PC-3 (cell line): ENCODE measurements at regions not wholly inside any gene's neighbourhood (a gene's known extent, or its start where the extent isn't known, plus 50 kb on each side); places are given as distances from the start of the nearest gene placed in this dataset.
"Not testable (repeated sequence)": the region's sequence is repeated elsewhere in the genome, so short reads cannot be mapped to it uniquely, and the experiment has no call there.

Experiments
- ATAC-seq: fragments of 200-7000 bp; cut with Tn5 transposase; 2 replicates; pipeline ENCODE4 v1.9.1; 2020; ENCODE audit warnings: mild to moderate bottlenecking, moderate library complexity
- BruUV-seq: library from RNA; stranded (reverse); fragments of 400-500 nt; replicated peaks from 2 replicates; lab custom pipeline; 2021; lab: Mats Ljungman, UMichigan
- CTCF ChIA-PET: fragments of 300-600 bp; sonication (Branson Sonifier 250); formaldehyde crosslinking; loops from one replicate; lab custom pipeline; 2022; ENCODE audit warnings: antibody characterized with exemption; lab: Charles Lee
- POLR2A ChIA-PET: fragments of 300-600 bp; sonication (Branson Sonifier 250); formaldehyde crosslinking; loops from one replicate; lab custom pipeline; 2022; ENCODE audit warnings: antibody characterized with exemption; ENCODE audit not compliant: unreplicated experiment; lab: Charles Lee
- DNase-seq: peaks from one replicate; pipeline ENCODE4 v3.0.0-alpha.2; 2015
- H2AFZ ChIP-seq: fragments of 300-600 bp; sonication (generic); 2 replicates; pipeline ENCODE4 v1.6.0; 2016; ENCODE audit warnings: antibody characterized with exemption, low read length
- H3F3A ChIP-seq: fragments of 300-600 bp; sonication (generic); one replicate; pipeline ENCODE4 v1.6.0; 2017; ENCODE audit warnings: antibody characterized with exemption, low read length, control low read depth, mild to moderate bottlenecking; ENCODE audit not compliant: unreplicated experiment
- H3K27ac ChIP-seq: fragments of 300-600 bp; sonication (generic); 2 replicates; pipeline ENCODE4 v1.5.1; 2016; ENCODE audit warnings: mild to moderate bottlenecking, low read length
- H3K27me3 ChIP-seq: fragments of 300-600 bp; sonication (generic); 2 replicates; pipeline ENCODE4 v1.6.1; 2016; ENCODE audit warnings: low read length, mixed read lengths
- H3K36me3 ChIP-seq: fragments of 300-600 bp; sonication (generic); 2 replicates; pipeline ENCODE4 v1.6.1; 2016; ENCODE audit warnings: low read depth, mixed run types, low read length, mixed read lengths
- H3K4me1 ChIP-seq: fragments of 300-600 bp; sonication (generic); 2 replicates; pipeline ENCODE4 v1.5.1; 2016; ENCODE audit warnings: low read length; ENCODE audit not compliant: insufficient read depth
- H3K4me2 ChIP-seq: fragments of 300-600 bp; sonication (generic); 2 replicates; pipeline ENCODE4 v1.6.0; 2016; ENCODE audit warnings: low read length
- H3K4me3 ChIP-seq: fragments of 300-600 bp; sonication (generic); 2 replicates; pipeline ENCODE4 v1.5.1; 2016; ENCODE audit warnings: mild to moderate bottlenecking, low read length, mixed read lengths
- H3K79me2 ChIP-seq: fragments of 300-600 bp; sonication (generic); 2 replicates; pipeline ENCODE4 v1.6.1; 2017; ENCODE audit warnings: low read length, mixed read lengths
- H3K9ac ChIP-seq: fragments of 300-600 bp; sonication (generic); 2 replicates; pipeline ENCODE4 v1.6.0; 2016; ENCODE audit warnings: mild to moderate bottlenecking, low read length
- H3K9me2 ChIP-seq: fragments of 300-600 bp; sonication (generic); replicated peaks from 2 replicates; pipeline ENCODE4 v1.6.1; 2016; ENCODE audit warnings: mixed run types, low read length, mixed read lengths
- H3K9me3 ChIP-seq: fragments of 300-600 bp; sonication (generic); 2 replicates; pipeline ENCODE4 v1.6.1; 2016; ENCODE audit warnings: low read length, mixed read lengths
- H4K20me1 ChIP-seq: fragments of 300-600 bp; sonication (generic); 2 replicates; pipeline ENCODE4 v1.6.1; 2016; ENCODE audit warnings: low read length, mixed read lengths
- CTCF ChIP-seq: fragments of 300-600 bp; sonication (generic); conservative IDR thresholded peaks from 2 replicates; pipeline ENCODE4 v1.5.1; 2017; ENCODE audit warnings: antibody characterized with exemption, low read depth, mild to moderate bottlenecking, low read length
- EZH2 ChIP-seq: fragments of 300-600 bp; sonication (generic); IDR thresholded peaks from one replicate; pipeline ENCODE4 v1.6.1; 2017; ENCODE audit warnings: antibody characterized with exemption, mild to moderate bottlenecking, low read length; ENCODE audit not compliant: unreplicated experiment
- EZH2phosphoT487 ChIP-seq: fragments of 300-600 bp; sonication (generic); IDR thresholded peaks from 2 replicates; pipeline ENCODE4 v1.6.1; 2018; ENCODE audit warnings: mild to moderate bottlenecking, antibody characterized with exemption, low read length, borderline replicate concordance
- intact Hi-C: fragments of 100-400 bp; cut with micrococcal nuclease; formaldehyde crosslinking; loops from 2 replicates; pipeline ENCODE4 v1.9.0; 2023

DNA sequence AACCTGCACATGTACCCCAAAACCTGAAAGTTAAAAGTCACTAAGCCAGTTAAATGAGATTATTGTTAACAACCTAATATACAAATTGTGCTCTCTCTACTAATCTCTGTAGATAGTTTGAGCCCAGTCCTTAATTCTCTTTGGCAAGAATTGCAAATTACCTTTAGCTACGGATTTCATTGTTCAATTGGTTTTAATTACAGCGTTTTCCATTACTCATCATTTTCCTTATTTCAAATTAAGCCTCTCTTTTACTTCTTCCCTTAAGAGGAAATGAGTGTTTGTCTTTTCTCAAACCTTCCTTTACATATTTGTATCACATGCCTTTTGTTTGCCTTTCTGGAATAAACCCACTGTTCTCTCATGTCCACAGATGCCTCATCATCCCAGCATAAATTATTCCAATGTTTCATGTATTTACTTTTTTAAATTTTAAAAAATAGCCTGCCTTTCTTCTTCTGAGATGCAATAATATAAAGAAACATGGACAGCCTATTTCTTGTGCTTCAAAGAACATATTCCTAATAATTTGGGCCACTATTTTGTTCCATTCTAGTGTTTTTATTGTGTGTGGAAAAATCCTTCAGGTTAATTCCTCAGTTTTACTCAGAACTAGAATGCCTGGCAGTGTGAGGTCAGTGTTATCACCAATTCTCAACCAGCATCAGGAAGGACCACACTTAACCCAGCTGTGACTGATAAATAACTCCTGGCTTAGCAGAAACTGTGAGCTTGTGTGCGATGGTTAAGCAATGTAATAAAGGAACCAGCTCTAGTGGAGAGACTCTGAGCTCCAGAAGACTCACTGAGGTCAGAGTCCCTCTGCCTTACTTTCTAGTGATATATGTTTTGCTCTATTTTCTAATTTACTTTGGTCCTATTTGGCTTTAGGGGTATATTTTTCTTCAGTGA, 600.5 kb downstream of the LTN1 start:
- Histone ChIP-seq H2AFZ (no peak overlapping the region), H3K36me3 (no peaks in the 10 kb centered on the region; the same call in 1 of the 2 replicates), H3K9ac (no peak overlapping the region), H3K4me1 (0 out of 2 replicates have a peak, but pooled peaks cover 6% of the 10 kb centered on the region), H3K9me3 (no peaks in the 10 kb centered on the region), H3K9me2 (no peaks in the 10 kb centered on the region), H4K20me1 (no peaks in the 10 kb centered on the region), H3K4me3 (no peak overlapping the region), H3K79me2 (no peaks in the 10 kb centered on the region), H3K4me2 (no peak overlapping the region), H3K27ac (0 out of 2 replicates have a peak overlapping the region, but pooled peaks have one; percentile 8), H3F3A (no peaks in the 10 kb centered on the region), H3K27me3 (no peaks in the 10 kb centered on the region)
- ATAC-seq (peak; percentile 89), DNase-seq (peak; percentile 14)
- TF ChIP-seq EZH2, result no peak
- intact Hi-C loops, result no loop called here
- BruUV-seq, result no TSS peak
- POLR2A ChIA-PET, result no interaction called here
- CTCF ChIA-PET, result interaction anchor here (0.7 kb wide), 1 partner anchor 53 kb away, joined by 4 read pairs; no protein-coding TSS in a partner anchor

DNA sequence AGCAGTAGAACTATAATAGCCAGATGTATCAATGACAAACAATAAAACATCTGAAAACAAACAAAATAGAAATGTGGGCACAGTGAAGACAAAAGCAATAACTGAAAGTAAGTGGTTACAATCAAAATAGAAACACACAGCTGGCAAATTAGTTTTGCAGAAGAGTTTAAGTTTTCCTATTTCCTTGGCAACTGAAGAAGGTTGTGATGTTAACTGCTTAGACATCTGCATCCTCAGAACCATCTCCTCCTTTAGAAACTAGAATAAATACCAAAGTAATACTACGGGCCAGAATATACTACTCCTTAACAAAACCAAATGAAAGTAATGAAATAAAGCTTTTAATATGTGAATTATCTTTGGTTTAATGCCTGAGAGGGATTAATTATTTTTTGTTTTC, 605.5 kb downstream of the LTN1 start:
- intact Hi-C loops, result no loop called here
- CTCF ChIA-PET, result no interaction called here
- BruUV-seq, result no TSS peak

GRCh38 chr21:28385845-28386244, 606.8 kb downstream of the LTN1 start:
- no peak overlapping the region for H3K4me3 ChIP-seq
- H3K27me3 ChIP-seq, result no peaks in the 10 kb centered on the region
- no peak overlapping the region for H3K4me2 ChIP-seq
- no peaks in the 10 kb centered on the region for H4K20me1 ChIP-seq
- no peaks in the 10 kb centered on the region for H3K9me3 ChIP-seq
- H3K79me2 ChIP-seq, result no peaks in the 10 kb centered on the region
- CTCF ChIA-PET, result no interaction called here
- no peak overlapping the region for H3K9ac ChIP-seq
- TF ChIP-seq EZH2phosphoT487 (no peak), CTCF (no peak)
- no peak overlapping the region for H2AFZ ChIP-seq
- no peak for DNase-seq
- no TSS peak for BruUV-seq
- no peaks in the 10 kb centered on the region for H3K9me2 ChIP-seq
- intact Hi-C loops, result no loop called here
- H3K27ac ChIP-seq, result no peak overlapping the region
- H3F3A ChIP-seq, result no peaks in the 10 kb centered on the region
- H3K4me1 ChIP-seq, result no peaks in the 10 kb centered on the region
- H3K36me3 ChIP-seq, result no peaks in the 10 kb centered on the region
- POLR2A ChIA-PET, result no interaction called here
- no peak for ATAC-seq

More for the DNA sequence above, 605.5 kb downstream of the LTN1 start:
- H3K27me3 ChIP-seq, result no peaks in the 10 kb centered on the region
- no peak overlapping the region for H3K4me3 ChIP-seq
- no peaks in the 10 kb centered on the region for H3K9me2 ChIP-seq
- no peak for ATAC-seq
- no peak overlapping the region for H3K4me2 ChIP-seq
- H3F3A ChIP-seq, result no peaks in the 10 kb centered on the region
- H3K4me1 ChIP-seq, result no peaks in the 10 kb centered on the region
- no peak overlapping the region for H2AFZ ChIP-seq
- no peak overlapping the region for H3K27ac ChIP-seq
- no peak overlapping the region for H3K9ac ChIP-seq
- H4K20me1 ChIP-seq, result no peaks in the 10 kb centered on the region
- POLR2A ChIA-PET, result no interaction called here
- TF ChIP-seq EZH2, result no peak
- TF ChIP-seq CTCF, result no peak
- no peak for TF ChIP-seq EZH2phosphoT487
- DNase-seq, result no peak
- H3K36me3 ChIP-seq, result no peaks in the 10 kb centered on the region
- no peaks in the 10 kb centered on the region for H3K9me3 ChIP-seq
- no peaks in the 10 kb centered on the region for H3K79me2 ChIP-seq

GRCh38 chr21:28381000-28381745, 611.5 kb downstream of the LTN1 start:
- CTCF ChIA-PET, H3K27ac ChIP-seq, H3K79me2 ChIP-seq, H3K4me2 ChIP-seq, H3K9ac ChIP-seq, H3K4me3 ChIP-seq, POLR2A ChIA-PET, H3K9me3 ChIP-seq, H3F3A ChIP-seq, BruUV-seq, H3K9me2 ChIP-seq, H4K20me1 ChIP-seq, H3K4me1 ChIP-seq, H3K27me3 ChIP-seq, H3K36me3 ChIP-seq, intact Hi-C loops, H2AFZ ChIP-seq, DNase-seq: not testable (repeated sequence)
- peak; percentile 37; the same call in 1 of the 2 replicates for ATAC-seq
